ENCODE measurements at regions not wholly inside any gene's neighbourhood (a gene's known extent, or its start where the extent isn't known, plus 50 kb on each side); places are given as distances from the start of the nearest gene placed in this dataset.
"Not testable (repeated sequence)": the region's sequence is repeated elsewhere in the genome, so short reads cannot be mapped to it uniquely, and the experiment has no call there.

GRCh38 chr22:22346401-22347107 lies 102.0 kb downstream of the VPREB1 start:
- no peak for DNase-seq (ENCODE audit: low spot score)

- no peak for DNase-seq (ENCODE audit: low spot score)
Measured at GRCh38 chr22:22348127-22348814, 103.7 kb downstream of the VPREB1 start.

GRCh38 chr22:22348815-22349454 lies 104.3 kb downstream of the VPREB1 start:
- DNase-seq (ENCODE audit: low spot score) = no peak

- no peak for DNase-seq (ENCODE audit: low spot score)
Measured at GRCh38 chr22:22349455-22349836, 104.9 kb downstream of the VPREB1 start.

- DNase-seq (ENCODE audit: low spot score) = no peak
Measured at GRCh38 chr22:22351366-22351765, 106.8 kb downstream of the VPREB1 start.

- no peak for DNase-seq (ENCODE audit: low spot score)
Measured at GRCh38 chr22:22352371-22352999, 107.9 kb downstream of the VPREB1 start.

GRCh38 chr22:22355096-22355834 lies 110.7 kb downstream of the VPREB1 start:
- DNase-seq (ENCODE audit: low spot score) = no peak

- peak; percentile 61 for DNase-seq (ENCODE audit: low spot score)
Measured at GRCh38 chr22:22357024-22357883, 112.7 kb downstream of the VPREB1 start.

GRCh38 chr22:22358152-22358551 lies 113.6 kb downstream of the VPREB1 start:
- no peak for DNase-seq (ENCODE audit: low spot score)

- DNase-seq (ENCODE audit: low spot score) = no peak
Measured at GRCh38 chr22:22358686-22359085, 114.1 kb downstream of the VPREB1 start.

- DNase-seq (ENCODE audit: low spot score) = no peak
Measured at GRCh38 chr22:22359465-22359864, 114.9 kb downstream of the VPREB1 start.

- DNase-seq (ENCODE audit: low spot score) = no peak
Measured at GRCh38 chr22:22360014-22360413, 115.4 kb downstream of the VPREB1 start.

- DNase-seq (ENCODE audit: low spot score) = no peak
Measured at GRCh38 chr22:22362311-22362710, 117.7 kb downstream of the VPREB1 start.

- no peak for DNase-seq (ENCODE audit: low spot score)
Measured at GRCh38 chr22:22362936-22363335, 118.3 kb downstream of the VPREB1 start.

GRCh38 chr22:22364207-22364606 lies 119.6 kb downstream of the VPREB1 start:
- DNase-seq (ENCODE audit: low spot score) = no peak

GRCh38 chr22:22366537-22366936 lies 122.0 kb downstream of the VPREB1 start:
- no peak for DNase-seq (ENCODE audit: low spot score)

GRCh38 chr22:22368516-22368915 lies 123.9 kb downstream of the VPREB1 start:
- no peak for DNase-seq (ENCODE audit: low spot score)

- not testable (repeated sequence) for DNase-seq (ENCODE audit: low spot score)
Measured at GRCh38 chr22:22369219-22369963, 124.8 kb downstream of the VPREB1 start.

- DNase-seq (ENCODE audit: low spot score) = no peak
Measured at GRCh38 chr22:22369964-22370270, 125.3 kb downstream of the VPREB1 start.

- DNase-seq (ENCODE audit: low spot score) = no peak
Measured at GRCh38 chr22:22371031-22371541, 126.5 kb downstream of the VPREB1 start.
